Mucosa of descending colon (tissue), 3 donors: ENCODE measurements at regions not wholly inside any gene's neighbourhood (a gene's known extent, or its start where the extent isn't known, plus 50 kb on each side); places are given as distances from the start of the nearest gene placed in this dataset.

Experiments
- ATAC-seq: fragments of 200-7000 bp; cut with Tn5 transposase; one replicate; pipeline ENCODE4 v1.9.1; 2020; ENCODE audit warnings: mild to moderate bottlenecking, moderate library complexity
- DNase-seq, 3 donors: peaks; one replicate each; pipeline ENCODE4 v3.0.0-alpha.2; 2020
- H3K36me3 ChIP-seq: fragments of 200-600 bp; one replicate; pipeline ENCODE4 v1.8.0; 2021; ENCODE audit warnings: low read depth, mild to moderate bottlenecking
- H3K4me1 ChIP-seq: fragments of 200-600 bp; one replicate; pipeline ENCODE4 v1.8.0; 2021; ENCODE audit warnings: low read depth, mild to moderate bottlenecking
- H3K4me3 ChIP-seq: fragments of 200-600 bp; one replicate; pipeline ENCODE4 v1.8.0; 2021; ENCODE audit warnings: mild to moderate bottlenecking
- H3K9me3 ChIP-seq: fragments of 200-600 bp; one replicate; pipeline ENCODE4 v1.8.0; 2021; ENCODE audit warnings: mild to moderate bottlenecking
- intact Hi-C, 2 donors: fragments of 100-400 bp; cut with DNase I in 1 of 2; cut with micrococcal nuclease in 1 of 2; formaldehyde crosslinking; loops; one replicate each; pipeline versions ENCODE4 v1.11.0 to v1.11.1; 2022; cut with DNase I, micrococcal nuclease
- TF ChIP-seq, protein P1 (sequence below): fragments of 200-600 bp; IDR thresholded peaks from one replicate; pipeline ENCODE4 v1.8.0; 2022; ENCODE audit warnings: antibody characterized with exemption, mild to moderate bottlenecking
- donor health status: DM: no; HTN: no; CAD: no; lungs with moderate emphysema.
- donor health status: DM: no; HTN: no; CAD: no.
- donor health status: DM: no; HTN: yes; CAD: no.

DNA sequence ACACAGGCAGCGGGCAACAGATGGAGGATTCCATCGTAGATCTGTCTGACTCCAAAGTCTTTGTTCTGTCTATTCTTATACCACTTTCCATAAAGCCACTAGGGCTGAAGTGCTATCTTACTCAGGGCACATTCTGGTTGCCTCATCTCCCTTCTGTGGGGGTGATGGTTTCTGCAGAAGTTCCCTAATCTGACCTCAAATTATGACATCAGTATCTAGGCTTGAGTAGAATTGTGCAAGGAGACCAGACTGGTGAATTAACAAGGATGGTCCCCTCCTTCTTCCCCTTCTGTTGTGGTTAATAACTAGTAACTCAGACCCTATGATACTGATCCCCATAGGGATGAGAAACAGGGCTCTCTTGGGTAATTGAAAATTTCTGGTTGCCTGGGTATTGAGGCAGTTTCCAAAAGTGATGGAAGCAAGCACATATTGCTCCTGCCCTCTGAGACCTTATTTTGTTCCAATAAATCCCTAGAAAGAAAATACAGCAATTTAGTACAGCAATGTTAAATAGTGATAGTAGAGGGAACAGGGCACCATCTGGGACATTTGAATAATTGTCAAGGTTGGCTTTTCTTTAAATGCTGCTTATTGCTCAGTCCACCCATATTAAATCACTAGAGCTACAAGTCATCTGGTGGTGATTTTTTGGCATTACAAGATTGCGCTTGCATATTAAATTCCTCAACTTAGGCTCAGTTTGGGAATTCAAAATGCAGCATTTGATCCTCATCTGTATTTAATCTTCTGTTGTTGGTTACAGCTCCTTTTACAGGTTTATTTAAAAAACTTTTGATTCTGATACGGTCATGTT lies 57.3 kb upstream of the AP1S2 start:
- intact Hi-C loops: no loop called here
- peak in 1 of 3 donors; percentile 3 for DNase-seq
- Histone ChIP-seq H3K9me3 (no peaks in the 10 kb centered on the region), H3K36me3 (no peaks in the 10 kb centered on the region), H3K4me3 (no peak overlapping the region), H3K4me1 (no peaks in the 10 kb centered on the region)
- TF ChIP-seq, protein P1, sequence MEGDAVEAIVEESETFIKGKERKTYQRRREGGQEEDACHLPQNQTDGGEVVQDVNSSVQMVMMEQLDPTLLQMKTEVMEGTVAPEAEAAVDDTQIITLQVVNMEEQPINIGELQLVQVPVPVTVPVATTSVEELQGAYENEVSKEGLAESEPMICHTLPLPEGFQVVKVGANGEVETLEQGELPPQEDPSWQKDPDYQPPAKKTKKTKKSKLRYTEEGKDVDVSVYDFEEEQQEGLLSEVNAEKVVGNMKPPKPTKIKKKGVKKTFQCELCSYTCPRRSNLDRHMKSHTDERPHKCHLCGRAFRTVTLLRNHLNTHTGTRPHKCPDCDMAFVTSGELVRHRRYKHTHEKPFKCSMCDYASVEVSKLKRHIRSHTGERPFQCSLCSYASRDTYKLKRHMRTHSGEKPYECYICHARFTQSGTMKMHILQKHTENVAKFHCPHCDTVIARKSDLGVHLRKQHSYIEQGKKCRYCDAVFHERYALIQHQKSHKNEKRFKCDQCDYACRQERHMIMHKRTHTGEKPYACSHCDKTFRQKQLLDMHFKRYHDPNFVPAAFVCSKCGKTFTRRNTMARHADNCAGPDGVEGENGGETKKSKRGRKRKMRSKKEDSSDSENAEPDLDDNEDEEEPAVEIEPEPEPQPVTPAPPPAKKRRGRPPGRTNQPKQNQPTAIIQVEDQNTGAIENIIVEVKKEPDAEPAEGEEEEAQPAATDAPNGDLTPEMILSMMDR: no peak
- peak; percentile 48 for ATAC-seq

DNA sequence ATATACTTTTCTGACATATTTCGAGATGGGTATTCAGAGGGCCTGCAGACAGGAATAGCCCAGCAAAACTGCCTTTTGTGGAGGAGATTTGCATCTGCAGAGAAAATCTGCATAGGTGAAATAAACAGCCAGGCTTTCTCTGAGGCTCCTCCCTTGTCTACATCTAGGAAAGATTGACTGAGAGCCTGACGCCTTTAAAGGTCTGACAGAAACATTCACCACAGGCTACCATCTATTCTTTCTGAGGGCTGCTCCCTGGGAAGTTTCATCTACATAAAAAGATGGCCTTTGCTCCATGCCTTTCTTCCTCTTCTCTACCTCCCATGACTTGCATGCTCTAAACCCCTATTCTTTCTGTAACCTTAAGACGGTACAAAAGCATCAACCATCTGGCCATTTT lies 55.0 kb upstream of the AP1S2 start:
- Histone ChIP-seq H3K4me1 (no peaks in the 10 kb centered on the region), H3K4me3 (no peak overlapping the region), H3K36me3 (no peaks in the 10 kb centered on the region), H3K9me3 (no peaks in the 10 kb centered on the region)
- no peak for ATAC-seq
- DNase-seq: no peak
- TF ChIP-seq, protein P1: no peak
- intact Hi-C loops: no loop called here

DNA sequence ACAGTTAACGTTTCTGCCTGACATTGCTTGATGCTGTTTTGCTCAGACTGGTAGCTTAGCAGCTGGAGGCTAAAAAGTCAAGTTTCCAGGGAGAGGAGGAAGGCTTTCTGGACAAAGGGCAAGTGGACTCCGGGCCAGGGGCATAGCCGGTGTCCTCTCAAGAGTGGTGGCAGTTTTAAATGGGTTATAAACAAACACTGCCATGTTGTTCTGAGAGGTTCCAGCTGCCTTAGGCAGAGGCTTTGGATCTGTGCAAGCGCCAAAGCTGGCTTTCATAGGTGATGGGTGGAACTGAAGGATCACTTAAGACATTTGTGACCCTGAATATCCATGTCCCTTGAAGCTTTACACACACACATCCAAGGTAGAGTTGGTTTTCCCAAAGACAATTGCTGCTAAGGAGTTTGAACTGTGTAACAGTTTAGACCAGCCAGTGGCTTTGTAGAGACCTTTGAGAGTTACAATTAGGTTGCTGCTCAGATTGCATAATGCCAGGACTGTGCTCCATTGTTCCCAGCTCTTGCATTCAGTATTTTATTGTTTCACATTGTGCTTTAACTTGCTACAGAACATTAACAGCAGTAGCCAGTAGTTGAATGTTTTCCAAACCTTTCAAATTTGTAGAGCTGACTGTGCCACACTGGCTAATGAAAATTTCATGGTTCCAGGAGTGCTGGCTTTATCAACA lies 54.1 kb upstream of the AP1S2 start:
- no peaks in the 10 kb centered on the region for H3K36me3 ChIP-seq
- H3K4me1 ChIP-seq: no peaks in the 10 kb centered on the region
- intact Hi-C loops: no loop called here
- ATAC-seq: no peak
- TF ChIP-seq, protein P1: no peak
- no peak overlapping the region for H3K4me3 ChIP-seq
- DNase-seq: no peak
- H3K9me3 ChIP-seq: no peaks in the 10 kb centered on the region

DNA sequence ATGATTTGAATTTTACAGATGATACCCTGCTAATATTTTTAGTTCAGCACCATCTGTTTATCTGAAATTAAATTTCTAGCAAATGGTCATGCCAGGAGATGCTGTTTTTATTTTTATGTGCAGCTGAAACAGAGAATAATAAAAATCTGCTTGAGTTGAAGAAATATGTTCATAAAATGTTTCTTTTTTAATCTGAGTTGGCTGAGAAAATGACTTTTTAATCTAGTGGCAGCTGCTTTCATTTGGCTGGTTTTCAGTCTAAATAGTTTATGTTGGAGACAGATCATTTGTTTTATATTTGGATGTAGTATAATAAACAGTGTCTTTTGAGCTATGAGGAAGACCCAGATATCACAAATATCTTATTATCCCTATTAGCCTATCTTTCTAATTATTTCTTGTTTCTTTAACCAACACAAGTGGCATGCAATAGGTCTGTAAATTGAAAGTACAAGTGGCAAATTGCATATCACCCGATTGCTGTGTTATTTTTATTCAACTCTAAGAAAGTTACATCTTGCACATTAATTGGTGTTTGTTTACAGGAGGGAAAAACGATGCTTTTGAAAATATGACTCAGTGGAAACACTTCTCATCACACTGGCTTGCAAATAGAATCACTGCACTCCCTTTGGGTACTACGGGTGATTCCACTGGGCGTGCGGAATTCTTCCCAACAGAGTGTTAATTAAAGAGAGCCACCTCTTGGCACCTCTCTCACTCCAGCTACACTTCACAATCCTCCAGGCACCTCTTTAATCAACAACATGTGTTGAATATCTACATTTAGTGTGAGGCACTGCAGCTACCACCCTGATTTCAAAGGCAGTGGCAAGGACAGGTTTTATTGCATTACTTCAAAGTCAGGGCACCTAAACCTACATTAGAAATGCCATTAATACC lies 51.7 kb upstream of the AP1S2 start:
- no peak for DNase-seq
- TF ChIP-seq, protein P1: no peak
- intact Hi-C loops: no loop called here
- no peak overlapping the region for H3K4me3 ChIP-seq
- H3K4me1 ChIP-seq: no peaks in the 10 kb centered on the region
- ATAC-seq: no peak
- no peaks in the 10 kb centered on the region for H3K36me3 ChIP-seq
- H3K9me3 ChIP-seq: no peaks in the 10 kb centered on the region
